ENCODE measurements at regions not wholly inside any gene's neighbourhood (a gene's known extent, or its start where the extent isn't known, plus 50 kb on each side); places are given as distances from the start of the nearest gene placed in this dataset.

DNA sequence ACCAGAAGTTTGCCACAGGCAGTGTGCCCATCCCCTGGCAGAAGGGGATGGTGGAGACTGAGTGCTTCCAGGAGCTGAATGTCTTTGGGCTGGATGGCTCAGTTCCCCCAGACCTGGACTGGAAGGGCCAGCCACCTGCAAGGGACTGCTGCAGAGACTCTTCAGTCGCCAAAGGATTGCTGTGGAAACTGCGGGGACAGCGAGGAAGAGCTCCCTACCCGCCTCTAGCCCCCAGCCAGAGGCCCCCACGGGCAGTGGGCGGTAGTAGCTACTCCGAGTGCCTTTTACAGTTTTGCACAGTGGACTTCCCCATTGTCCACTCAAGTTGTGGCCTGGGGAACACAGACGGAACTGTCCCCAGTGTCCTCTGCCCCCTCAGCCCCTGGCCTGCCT lies 138.5 kb downstream of the ZDHHC20 start:
- TF ChIP-seq POLR2A (IDR thresholded peaks at IDR 0.05), result no peak
- TF ChIP-seq, protein P1, sequence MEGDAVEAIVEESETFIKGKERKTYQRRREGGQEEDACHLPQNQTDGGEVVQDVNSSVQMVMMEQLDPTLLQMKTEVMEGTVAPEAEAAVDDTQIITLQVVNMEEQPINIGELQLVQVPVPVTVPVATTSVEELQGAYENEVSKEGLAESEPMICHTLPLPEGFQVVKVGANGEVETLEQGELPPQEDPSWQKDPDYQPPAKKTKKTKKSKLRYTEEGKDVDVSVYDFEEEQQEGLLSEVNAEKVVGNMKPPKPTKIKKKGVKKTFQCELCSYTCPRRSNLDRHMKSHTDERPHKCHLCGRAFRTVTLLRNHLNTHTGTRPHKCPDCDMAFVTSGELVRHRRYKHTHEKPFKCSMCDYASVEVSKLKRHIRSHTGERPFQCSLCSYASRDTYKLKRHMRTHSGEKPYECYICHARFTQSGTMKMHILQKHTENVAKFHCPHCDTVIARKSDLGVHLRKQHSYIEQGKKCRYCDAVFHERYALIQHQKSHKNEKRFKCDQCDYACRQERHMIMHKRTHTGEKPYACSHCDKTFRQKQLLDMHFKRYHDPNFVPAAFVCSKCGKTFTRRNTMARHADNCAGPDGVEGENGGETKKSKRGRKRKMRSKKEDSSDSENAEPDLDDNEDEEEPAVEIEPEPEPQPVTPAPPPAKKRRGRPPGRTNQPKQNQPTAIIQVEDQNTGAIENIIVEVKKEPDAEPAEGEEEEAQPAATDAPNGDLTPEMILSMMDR (IDR thresholded peaks at IDR 0.05), result no peak
